Large intestine (tissue), 3 donors: ENCODE measurements at regions not wholly inside any gene's neighbourhood (a gene's known extent, or its start where the extent isn't known, plus 50 kb on each side); places are given as distances from the start of the nearest gene placed in this dataset.

Experiments
- DNase-seq, 2 donors: peaks; one replicate each; pipeline versions ENCODE4 v3.0.0 to v3.0.0-alpha.2; 2013
- H3K27ac ChIP-seq: one replicate; pipeline ENCODE4 v1.5.1; 2013; ENCODE audit warnings: low read length
- H3K27me3 ChIP-seq: 2 replicates; pipeline ENCODE4 v1.6.1; 2013; ENCODE audit warnings: low read length; ENCODE audit not compliant: control insufficient read depth, insufficient read depth
- H3K36me3 ChIP-seq: 2 replicates; pipeline ENCODE4 v1.6.1; 2013; ENCODE audit warnings: low read length; ENCODE audit not compliant: control insufficient read depth, insufficient read depth
- H3K4me1 ChIP-seq: one replicate; pipeline ENCODE4 v1.6.1; 2013; ENCODE audit warnings: low read length; ENCODE audit not compliant: control insufficient read depth, insufficient read depth
- H3K4me3 ChIP-seq: one replicate; pipeline ENCODE4 v1.5.1; 2013; ENCODE audit warnings: low read length
- H3K9me3 ChIP-seq: one replicate; pipeline ENCODE4 v1.6.1; 2013; ENCODE audit warnings: mild to moderate bottlenecking, low read depth, low read length, moderate library complexity; ENCODE audit not compliant: control insufficient read depth
- WGBS: methylation state at CpG from one replicate; pipeline ENCODE4 v1.1.5; 2013; ENCODE audit warnings: low lambda C conversion rate; ENCODE audit not compliant: insufficient coverage; 5-methylcytosine and 5-hydroxymethylcytosine counted together

- Histone ChIP-seq H3K27ac (no peak overlapping the region), H3K4me3 (no peak overlapping the region), H3K4me1 (peaks cover 4% of the 10 kb centered on the region), H3K36me3 (no peaks in the 10 kb centered on the region), H3K9me3 (no peaks in the 10 kb centered on the region), H3K27me3 (no peaks in the 10 kb centered on the region)
- WGBS = 100% methylated on average over 2 of the region's 4 CpGs
- no peak for DNase-seq
Observed at GRCh38 chr12:115090783-115091182, 406.8 kb upstream of the TBX3 start.

GRCh38 chr12:115088995-115089841 is 405.2 kb upstream of the TBX3 start:
- no peak for DNase-seq
- Histone ChIP-seq H3K27me3 (no peaks in the 10 kb centered on the region), H3K4me3 (no peak overlapping the region), H3K36me3 (no peaks in the 10 kb centered on the region), H3K4me1 (peaks cover 4% of the 10 kb centered on the region), H3K9me3 (no peaks in the 10 kb centered on the region), H3K27ac (no peak overlapping the region)
- no CpG with 5 or more reads among the region's 13 CpGs for WGBS

GRCh38 chr12:115088328-115088994 is 404.5 kb upstream of the TBX3 start:
- DNase-seq = no peak
- Histone ChIP-seq H3K4me3 (no peak overlapping the region), H3K27ac (no peak overlapping the region), H3K4me1 (no peaks in the 10 kb centered on the region), H3K27me3 (no peaks in the 10 kb centered on the region), H3K9me3 (no peaks in the 10 kb centered on the region), H3K36me3 (no peaks in the 10 kb centered on the region)
- WGBS = 100% methylated on average over 2 of the region's 3 CpGs

- DNase-seq = no peak
- Histone ChIP-seq H3K9me3 (no peaks in the 10 kb centered on the region), H3K4me1 (no peaks in the 10 kb centered on the region), H3K36me3 (no peaks in the 10 kb centered on the region), H3K27ac (no peak overlapping the region), H3K27me3 (no peaks in the 10 kb centered on the region), H3K4me3 (no peak overlapping the region)
- 80% methylated on average over 1 of the region's 7 CpGs for WGBS
Observed at GRCh38 chr12:115085594-115085993, 401.6 kb upstream of the TBX3 start.

GRCh38 chr12:115079760-115080159 is 395.8 kb upstream of the TBX3 start:
- H3K27me3 ChIP-seq = no peaks in the 10 kb centered on the region
- H3K9me3 ChIP-seq = no peaks in the 10 kb centered on the region
- no peaks in the 10 kb centered on the region for H3K4me1 ChIP-seq
- no peaks in the 10 kb centered on the region for H3K36me3 ChIP-seq
- H3K27ac ChIP-seq = no peak overlapping the region
- H3K4me3 ChIP-seq = no peak overlapping the region
- peak in 1 of 2 donors; percentile 19 for DNase-seq
- no CpG with 5 or more reads among the region's 4 CpGs for WGBS

- Histone ChIP-seq H3K27ac (no peak overlapping the region), H3K27me3 (no peaks in the 10 kb centered on the region), H3K36me3 (no peaks in the 10 kb centered on the region), H3K4me3 (no peak overlapping the region), H3K9me3 (no peaks in the 10 kb centered on the region), H3K4me1 (no peaks in the 10 kb centered on the region)
- no CpG with 5 or more reads among the region's 6 CpGs for WGBS
- DNase-seq = no peak
Observed at GRCh38 chr12:115078990-115079389, 395.0 kb upstream of the TBX3 start.

GRCh38 chr12:115078334-115078733 is 394.4 kb upstream of the TBX3 start:
- H3K4me1 ChIP-seq = no peaks in the 10 kb centered on the region

GRCh38 chr12:115075552-115076170 is 391.7 kb upstream of the TBX3 start:
- no CpG with 5 or more reads among the region's 3 CpGs for WGBS
- Histone ChIP-seq H3K27ac (no peak overlapping the region), H3K9me3 (no peaks in the 10 kb centered on the region)

More at GRCh38 chr12:115078334-115078733, 394.4 kb upstream of the TBX3 start:
- Histone ChIP-seq H3K27ac (no peak overlapping the region), H3K9me3 (no peaks in the 10 kb centered on the region), H3K36me3 (no peaks in the 10 kb centered on the region), H3K4me3 (no peak overlapping the region), H3K27me3 (no peaks in the 10 kb centered on the region)
- no peak for DNase-seq
- WGBS = no CpG with 5 or more reads among the region's 4 CpGs

GRCh38 chr12:115074617-115075016 is 390.6 kb upstream of the TBX3 start:
- H3K36me3 ChIP-seq = no peaks in the 10 kb centered on the region
- 100% methylated on average over 1 of the region's 5 CpGs for WGBS

More at GRCh38 chr12:115075552-115076170, 391.7 kb upstream of the TBX3 start:
- H3K4me3 ChIP-seq = no peak overlapping the region
- H3K4me1 ChIP-seq = no peaks in the 10 kb centered on the region
- DNase-seq = no peak
- H3K36me3 ChIP-seq = no peaks in the 10 kb centered on the region
- no peaks in the 10 kb centered on the region for H3K27me3 ChIP-seq

GRCh38 chr12:115072712-115073111 is 388.7 kb upstream of the TBX3 start:
- WGBS = no CpG with 5 or more reads among the region's 10 CpGs
- H3K27me3 ChIP-seq = no peaks in the 10 kb centered on the region
- no peaks in the 10 kb centered on the region for H3K9me3 ChIP-seq
- no peaks in the 10 kb centered on the region for H3K36me3 ChIP-seq
- DNase-seq = no peak
- H3K27ac ChIP-seq = no peak overlapping the region
- H3K4me3 ChIP-seq = no peak overlapping the region
- H3K4me1 ChIP-seq = no peaks in the 10 kb centered on the region

More at GRCh38 chr12:115074617-115075016, 390.6 kb upstream of the TBX3 start:
- Histone ChIP-seq H3K27me3 (no peaks in the 10 kb centered on the region), H3K4me3 (no peak overlapping the region), H3K27ac (no peak overlapping the region), H3K9me3 (no peaks in the 10 kb centered on the region), H3K4me1 (no peaks in the 10 kb centered on the region)
- DNase-seq = no peak
